Prostate gland (tissue), 2 donors: ENCODE measurements at regions not wholly inside any gene's neighbourhood (a gene's known extent, or its start where the extent isn't known, plus 50 kb on each side); places are given as distances from the start of the nearest gene placed in this dataset.
"Not testable (repeated sequence)": the region's sequence is repeated elsewhere in the genome, so short reads cannot be mapped to it uniquely, and the experiment has no call there.

Source experiments
- DNase-seq: peaks from one replicate; pipeline ENCODE4 v3.0.0-alpha.2; 2019; ENCODE audit warnings: low spot score
- H3K27ac ChIP-seq, 2 donors: fragments of 200-600 bp; sonication (generic); 2 replicates each; pipeline ENCODE4 v1.5.1; 2017 to 2019
- H3K27me3 ChIP-seq: fragments of 200-600 bp; sonication (generic); replicated peaks from 2 replicates; pipeline ENCODE4 v1.5.1; 2019; ENCODE audit not compliant: insufficient read depth
- H3K36me3 ChIP-seq, 2 donors: fragments of 200-600 bp; sonication (generic); 1 replicate in 1 of 2; 2 replicates in 1 of 2; pipeline versions ENCODE4 v1.5.1 to v1.8.1; 2017 to 2019
- H3K4me1 ChIP-seq: fragments of 200-600 bp; sonication (generic); replicated peaks from 2 replicates; pipeline ENCODE4 v1.5.1; 2019
- H3K4me3 ChIP-seq, 2 donors: fragments of 200-600 bp; sonication (generic); 2 replicates each; pipeline ENCODE4 v1.5.1; 2017 to 2019
- H3K9me3 ChIP-seq: fragments of 200-600 bp; sonication (generic); 2 replicates; pipeline ENCODE4 v1.5.1; 2017
- CTCF ChIP-seq, 4 experiments: fragments of 200-600 bp in 2 of 4; fragments of 450-650 bp in 2 of 4; sonication (generic) in 2 of 4; IDR thresholded peaks; 1 replicate in 3 of 4; 2 replicates in 1 of 4; pipeline ENCODE4 v1.5.1; 2016 to 2019; ENCODE audit warnings: antibody characterized with exemption in 4 of 4, mild to moderate bottlenecking in 2 of 4, moderate library complexity in 2 of 4
- POLR2A ChIP-seq: fragments of 450-650 bp; IDR thresholded peaks from one replicate; pipeline ENCODE4 v1.6.1; 2016; ENCODE audit warnings: antibody characterized with exemption, mild to moderate bottlenecking
- POLR2AphosphoS5 ChIP-seq: sonication (generic); formaldehyde crosslinking; IDR thresholded peaks from one replicate; pipeline ENCODE4 v1.6.1; 2017; ENCODE audit warnings: antibody characterized with exemption
- WGBS: methylation state at CpG from one replicate; pipeline ENCODE4 v1.1.5; 2018; 5-methylcytosine and 5-hydroxymethylcytosine counted together
- intact Hi-C: fragments of 100-400 bp; cut with DNase I; formaldehyde crosslinking; loops from one replicate; pipeline ENCODE4 v1.14.2; 2022

GRCh38 chr5:60055168-60055567, 161.6 kb upstream of the PDE4D start:
- Histone ChIP-seq H3K36me3 (no peaks in the 10 kb centered on the region), H3K9me3 (no peaks in the 10 kb centered on the region), H3K27ac (no peak overlapping the region), H3K4me1 (no peaks in the 10 kb centered on the region), H3K4me3 (no peak overlapping the region), H3K27me3 (no peaks in the 10 kb centered on the region)
- DNase-seq = no peak
- TF ChIP-seq POLR2A = no peak
- no peak for TF ChIP-seq CTCF (IDR thresholded peaks at IDR 0.05)
- no peak for TF ChIP-seq POLR2AphosphoS5
- intact Hi-C loops = no loop called here

GRCh38 chr5:60041996-60042664, 148.6 kb upstream of the PDE4D start:
- H3K27me3 ChIP-seq, H3K9me3 ChIP-seq, H3K4me3 ChIP-seq, intact Hi-C loops, H3K4me1 ChIP-seq, H3K36me3 ChIP-seq, H3K27ac ChIP-seq: not testable (repeated sequence)
- 70% methylated on average over 6 of the region's 6 CpGs for WGBS
- DNase-seq = peak; percentile 5

GRCh38 chr5:60041508-60041907, 148.0 kb upstream of the PDE4D start:
- DNase-seq, H3K9me3 ChIP-seq, H3K36me3 ChIP-seq, intact Hi-C loops, H3K4me1 ChIP-seq, H3K4me3 ChIP-seq, H3K27me3 ChIP-seq, H3K27ac ChIP-seq: not testable (repeated sequence)
- 91% methylated on average over 8 of the region's 8 CpGs for WGBS

GRCh38 chr5:60036192-60036938, 142.8 kb upstream of the PDE4D start:
- no peak for DNase-seq
- Histone ChIP-seq H3K27me3 (no peaks in the 10 kb centered on the region), H3K9me3 (no peaks in the 10 kb centered on the region), H3K36me3 (no peaks in the 10 kb centered on the region), H3K4me3 (no peak overlapping the region), H3K4me1 (no peaks in the 10 kb centered on the region), H3K27ac (no peak overlapping the region)
- intact Hi-C loops = no loop called here
- WGBS = 36% methylated on average over 6 of the region's 6 CpGs
- no peak for TF ChIP-seq POLR2AphosphoS5
- no peak for TF ChIP-seq POLR2A
- TF ChIP-seq CTCF (IDR thresholded peaks at IDR 0.05) = no peak

- Histone ChIP-seq H3K9me3 (no peaks in the 10 kb centered on the region), H3K4me3 (no peak overlapping the region), H3K27ac (no peak overlapping the region), H3K27me3 (no peaks in the 10 kb centered on the region), H3K36me3 (no peaks in the 10 kb centered on the region), H3K4me1 (no peaks in the 10 kb centered on the region)
- intact Hi-C loops = no loop called here
- TF ChIP-seq POLR2AphosphoS5 (no peak), CTCF (IDR thresholded peaks at IDR 0.05) (no peak), POLR2A (no peak)
- DNase-seq = no peak
- WGBS = 83% methylated on average over 2 of the region's 2 CpGs
These were observed 132.6 kb upstream of the PDE4D start for GRCh38 chr5:60026161-60026560.

- TF ChIP-seq POLR2A (no peak), CTCF (IDR thresholded peaks at IDR 0.05) (no peak)
- H3K36me3 ChIP-seq = no peaks in the 10 kb centered on the region
- no peak overlapping the region for H3K27ac ChIP-seq
- H3K9me3 ChIP-seq = no peaks in the 10 kb centered on the region
- no peak overlapping the region for H3K4me3 ChIP-seq
- intact Hi-C loops = no loop called here
- H3K4me1 ChIP-seq = no peaks in the 10 kb centered on the region
- no peaks in the 10 kb centered on the region for H3K27me3 ChIP-seq
- no peak for DNase-seq
These were observed 130.6 kb upstream of the PDE4D start for GRCh38 chr5:60024104-60024503.
